ENCODE measurements at regions not wholly inside any gene's neighbourhood (a gene's known extent, or its start where the extent isn't known, plus 50 kb on each side); places are given as distances from the start of the nearest gene placed in this dataset.
A peak's percentile ranks its signal among the peaks of the same experiment; 100 is the strongest.

DNA sequence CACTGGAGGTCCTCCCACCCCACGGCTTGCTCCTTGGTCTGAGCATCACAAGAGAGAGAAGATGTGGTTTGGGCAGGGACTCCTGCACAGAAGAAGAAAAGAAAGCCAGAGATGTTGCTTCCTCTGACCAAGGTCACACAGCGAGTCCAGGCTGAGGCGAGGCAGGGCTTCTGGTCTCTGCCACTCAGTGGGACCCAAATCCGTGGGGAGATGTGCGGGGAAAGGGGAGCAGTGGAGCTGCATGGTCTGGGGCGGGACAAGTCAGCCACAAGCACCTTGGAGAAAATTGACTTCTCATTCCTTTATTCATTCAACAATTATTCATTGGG lies 150.9 kb downstream of the C9orf50 start:
- DNase-seq: no peak

DNA sequence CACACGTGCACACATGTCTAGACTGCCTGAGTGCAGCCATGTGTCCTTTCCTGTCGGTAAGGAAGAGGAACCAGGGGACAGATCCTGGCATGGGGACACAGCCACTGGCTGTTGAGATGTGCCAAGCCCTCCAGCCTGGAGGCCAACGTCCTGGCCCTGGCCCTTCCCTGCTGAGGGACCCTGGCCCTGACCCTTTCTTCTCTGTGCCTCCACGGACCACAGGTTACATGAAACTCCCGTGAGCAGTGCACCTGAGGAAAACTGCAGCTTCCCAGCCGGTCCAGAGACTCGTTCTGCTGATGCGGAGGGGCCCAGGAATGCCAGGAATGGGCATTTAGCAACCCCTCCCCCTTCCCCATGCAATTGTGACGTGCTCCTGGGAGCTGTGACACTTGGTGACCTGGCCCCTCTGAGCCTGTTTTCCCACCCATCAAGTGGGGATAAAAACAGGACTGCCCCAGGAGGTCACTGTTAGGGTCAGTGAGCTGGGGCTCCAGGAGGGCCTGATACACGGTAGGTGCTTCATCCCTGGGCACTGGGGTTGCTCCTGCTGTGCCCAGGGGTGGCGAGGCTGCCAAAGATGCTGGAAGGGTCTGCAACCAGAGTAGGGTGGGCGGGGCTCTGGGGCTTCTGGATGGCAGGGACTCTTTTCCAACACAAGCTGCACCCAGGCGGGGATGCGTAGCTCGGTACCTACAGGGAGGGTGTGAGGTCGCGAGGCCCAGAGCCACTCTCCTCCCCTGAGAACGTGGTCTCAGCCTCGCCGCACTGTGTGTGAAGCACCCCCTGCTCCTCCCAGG lies 151.5 kb downstream of the C9orf50 start:
- DNase-seq: no peak

DNA sequence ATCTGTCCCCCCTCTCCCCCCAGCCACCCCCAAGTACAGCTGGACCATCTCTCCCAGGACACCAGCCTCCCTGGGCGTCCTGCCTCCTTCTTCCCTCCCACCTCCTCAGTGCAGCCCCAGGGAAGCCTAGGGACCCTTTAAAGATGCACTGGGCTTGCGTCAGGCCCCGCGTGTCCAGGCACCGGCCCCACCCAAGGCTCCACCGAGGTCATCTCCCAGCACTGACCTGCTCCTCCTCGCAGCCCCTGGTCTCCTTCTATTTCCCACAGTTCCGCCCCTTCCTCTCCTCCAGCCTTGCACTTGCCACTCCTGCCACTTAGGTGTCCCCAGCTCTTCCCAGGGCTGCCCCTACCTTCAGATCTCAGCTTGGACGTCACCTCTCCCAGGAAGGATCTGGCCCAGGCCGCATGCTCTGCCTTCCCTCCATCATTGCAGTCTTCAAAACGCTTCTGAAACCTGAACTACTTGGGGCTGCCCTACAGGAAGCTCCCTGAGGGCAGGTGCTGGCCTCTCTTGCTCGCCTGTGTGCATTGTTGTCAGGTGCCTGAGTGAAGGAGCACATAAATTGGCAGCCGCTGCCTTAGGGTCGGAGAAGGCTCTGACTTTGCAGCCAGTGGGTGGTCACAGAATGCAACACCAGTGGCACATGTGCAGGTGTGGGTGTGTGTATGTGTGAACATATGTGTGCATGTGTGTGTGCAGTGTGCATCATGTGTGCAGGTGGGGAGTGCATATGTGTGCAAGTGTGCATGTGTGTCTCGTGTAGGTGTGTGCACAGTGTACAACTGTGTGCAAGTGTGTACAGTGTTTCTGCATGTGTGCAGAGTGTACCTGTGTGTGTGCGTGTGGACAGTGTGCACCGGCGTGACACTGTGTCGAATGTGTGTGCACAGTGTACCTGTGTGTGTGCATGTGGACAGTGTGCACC lies 152.9 kb downstream of the C9orf50 start:
- DNase-seq: no peak

DNA sequence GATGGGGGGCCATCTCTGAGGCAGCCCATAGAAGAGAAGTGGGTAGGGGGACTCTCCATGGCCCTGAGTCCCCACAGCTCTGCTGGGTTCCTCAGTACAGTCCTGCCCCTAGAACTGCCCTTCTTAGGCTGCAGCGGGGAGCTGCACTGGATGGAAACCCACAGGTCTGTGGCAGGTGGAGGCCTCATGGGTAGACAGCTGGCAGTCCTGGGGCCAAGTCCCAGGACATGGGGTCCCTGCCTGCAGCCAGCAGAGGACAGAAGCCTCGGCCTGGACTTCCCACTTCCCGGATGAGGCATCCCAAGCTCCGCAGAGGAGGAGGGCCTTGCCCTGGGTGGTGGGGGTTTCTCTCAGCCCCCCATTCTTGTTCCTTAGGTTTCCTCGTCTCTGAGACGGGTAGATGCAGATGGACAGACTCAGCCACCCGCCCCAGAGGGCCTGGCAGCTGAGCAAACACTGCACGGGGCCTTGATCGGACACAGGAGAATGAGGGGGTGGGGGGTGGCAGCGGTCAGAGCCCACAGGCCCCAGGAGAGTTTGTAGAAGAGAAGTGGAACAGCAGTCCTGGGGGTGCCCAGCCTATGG lies 153.8 kb downstream of the C9orf50 start:
- DNase-seq: no peak

DNA sequence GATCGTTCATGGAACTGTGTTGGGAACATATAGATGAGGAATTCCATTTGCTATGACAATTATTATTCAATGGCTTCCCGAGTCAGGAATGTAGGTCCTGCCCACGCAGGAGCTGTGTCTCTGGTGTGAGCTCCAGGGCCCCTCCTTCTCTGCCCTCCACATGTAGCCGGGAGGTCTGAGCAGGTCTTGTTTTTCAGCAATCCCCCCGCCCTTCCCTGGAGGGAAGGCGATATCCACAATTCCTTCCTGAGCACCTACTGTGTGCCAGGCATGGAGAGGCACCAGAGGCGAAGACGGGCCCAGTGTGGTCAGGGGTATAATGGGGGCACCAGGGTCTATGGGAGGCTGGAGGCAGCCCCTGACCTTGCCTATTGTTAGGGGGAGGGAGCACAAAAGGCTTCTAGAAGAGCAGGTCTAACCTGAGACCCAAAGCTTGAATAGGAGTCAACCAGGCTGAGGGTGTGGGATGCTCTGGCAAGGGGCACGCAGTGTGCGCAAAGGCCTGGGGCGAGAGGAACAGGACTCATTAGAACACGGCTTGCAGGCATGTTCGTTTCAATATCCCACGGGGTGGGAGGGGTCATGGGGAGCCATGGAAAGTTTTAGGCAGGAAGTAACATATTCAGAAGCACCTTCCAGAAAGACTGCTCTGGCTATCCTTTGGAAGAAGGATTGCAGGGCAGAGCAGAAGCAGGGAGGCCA lies 154.9 kb downstream of the C9orf50 start:
- DNase-seq: no peak

DNA sequence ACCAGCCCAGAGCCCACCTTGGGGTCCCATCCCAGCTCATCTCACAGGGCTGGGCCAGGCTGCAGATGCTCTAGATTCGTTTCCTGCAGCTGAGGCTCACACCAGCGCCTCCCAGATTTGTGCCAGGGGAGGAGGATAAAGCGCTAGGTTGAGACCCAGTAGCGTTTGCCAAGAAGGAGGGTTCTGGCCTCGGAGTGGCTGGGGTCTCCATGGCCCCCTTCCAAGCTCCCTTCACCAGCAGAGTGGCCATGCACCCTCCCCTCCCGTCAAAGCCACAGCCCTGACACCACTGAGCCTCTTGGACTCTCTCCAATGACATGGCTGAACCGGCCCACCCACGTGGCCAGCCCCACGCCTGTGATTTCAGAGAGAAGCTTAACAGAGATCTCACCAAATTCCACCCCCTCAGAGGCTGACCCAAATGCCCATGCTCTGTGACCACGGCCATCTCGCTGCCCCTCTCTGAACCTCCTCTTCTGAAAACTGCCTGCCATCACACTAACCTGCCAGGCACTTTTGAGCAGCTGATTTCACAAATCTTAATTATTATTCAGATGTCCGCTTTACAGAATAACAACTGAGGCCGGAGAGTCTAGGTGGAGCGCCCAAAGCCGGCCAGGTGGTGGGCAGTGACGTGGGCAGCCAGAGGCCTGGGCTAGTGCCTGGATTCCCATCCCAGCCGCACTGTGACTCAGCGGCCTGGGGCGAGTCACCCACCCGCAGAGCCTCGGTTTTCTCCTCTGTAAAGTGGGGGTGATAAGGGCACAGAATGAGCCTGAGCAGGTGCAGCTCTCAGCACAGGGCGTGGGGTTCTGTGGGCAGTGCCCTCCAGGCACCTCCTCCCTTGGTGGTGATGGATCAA lies 155.7 kb downstream of the C9orf50 start:
- no peak for DNase-seq

DNA sequence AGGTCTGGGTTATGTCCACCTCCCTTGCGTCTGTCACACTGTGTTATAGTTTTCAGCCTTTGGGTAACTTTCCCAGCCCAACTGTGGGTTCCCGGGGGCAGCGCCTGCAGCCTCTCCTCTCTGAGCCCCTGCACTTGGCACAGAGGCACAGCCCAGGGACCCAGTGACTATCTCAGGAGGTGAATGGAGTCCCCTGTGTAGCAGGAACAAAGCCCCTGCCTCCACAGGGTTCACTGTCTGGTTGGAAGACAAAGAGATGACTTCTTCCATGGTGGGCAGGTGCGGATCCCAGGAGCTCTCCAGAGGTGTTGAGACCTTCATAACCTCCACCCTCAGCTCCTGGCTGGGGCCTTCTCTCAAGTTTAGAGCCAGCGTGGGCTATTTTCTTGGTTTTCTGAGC lies 156.9 kb downstream of the C9orf50 start:
- DNase-seq: no peak

DNA sequence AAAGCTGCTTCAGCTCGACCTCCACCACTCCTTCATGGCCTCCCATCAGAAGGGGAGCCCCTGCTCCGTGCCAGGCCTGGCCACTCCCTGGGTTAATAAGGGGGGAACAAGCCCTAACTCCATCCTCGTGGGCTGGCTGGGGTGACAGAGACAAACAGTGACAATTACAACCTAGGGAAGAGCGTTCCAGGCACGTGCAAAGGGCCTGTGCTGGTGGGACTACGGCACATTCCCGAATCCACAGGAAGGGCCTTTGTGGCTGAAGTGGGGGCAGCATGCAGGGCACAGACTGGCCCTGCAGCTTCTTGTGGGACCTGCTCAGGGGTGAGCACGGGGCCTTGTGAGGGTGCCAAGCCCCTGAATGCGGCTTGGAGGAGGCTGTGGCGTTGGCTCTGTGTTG lies 157.4 kb downstream of the C9orf50 start:
- no peak for DNase-seq

DNA sequence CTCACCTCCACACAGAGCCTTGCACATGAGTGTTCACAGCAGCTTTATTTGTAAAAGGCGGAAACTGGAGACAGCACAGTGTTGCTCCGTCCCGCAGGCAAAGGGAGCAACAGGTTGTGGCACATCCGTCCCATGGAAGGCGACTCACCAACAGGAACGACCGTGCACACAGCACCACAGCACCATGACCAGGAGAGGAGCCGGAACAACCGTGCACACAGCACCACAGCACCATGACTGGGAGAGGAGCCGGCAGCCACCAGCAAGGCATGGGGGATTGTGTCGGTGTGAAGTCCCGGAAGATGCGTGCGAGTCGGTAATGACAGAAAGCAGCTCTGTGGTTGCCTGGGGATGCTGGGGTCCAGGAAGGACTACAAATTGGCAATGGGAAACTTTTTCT lies 158.5 kb downstream of the C9orf50 start:
- DNase-seq: no peak

DNA sequence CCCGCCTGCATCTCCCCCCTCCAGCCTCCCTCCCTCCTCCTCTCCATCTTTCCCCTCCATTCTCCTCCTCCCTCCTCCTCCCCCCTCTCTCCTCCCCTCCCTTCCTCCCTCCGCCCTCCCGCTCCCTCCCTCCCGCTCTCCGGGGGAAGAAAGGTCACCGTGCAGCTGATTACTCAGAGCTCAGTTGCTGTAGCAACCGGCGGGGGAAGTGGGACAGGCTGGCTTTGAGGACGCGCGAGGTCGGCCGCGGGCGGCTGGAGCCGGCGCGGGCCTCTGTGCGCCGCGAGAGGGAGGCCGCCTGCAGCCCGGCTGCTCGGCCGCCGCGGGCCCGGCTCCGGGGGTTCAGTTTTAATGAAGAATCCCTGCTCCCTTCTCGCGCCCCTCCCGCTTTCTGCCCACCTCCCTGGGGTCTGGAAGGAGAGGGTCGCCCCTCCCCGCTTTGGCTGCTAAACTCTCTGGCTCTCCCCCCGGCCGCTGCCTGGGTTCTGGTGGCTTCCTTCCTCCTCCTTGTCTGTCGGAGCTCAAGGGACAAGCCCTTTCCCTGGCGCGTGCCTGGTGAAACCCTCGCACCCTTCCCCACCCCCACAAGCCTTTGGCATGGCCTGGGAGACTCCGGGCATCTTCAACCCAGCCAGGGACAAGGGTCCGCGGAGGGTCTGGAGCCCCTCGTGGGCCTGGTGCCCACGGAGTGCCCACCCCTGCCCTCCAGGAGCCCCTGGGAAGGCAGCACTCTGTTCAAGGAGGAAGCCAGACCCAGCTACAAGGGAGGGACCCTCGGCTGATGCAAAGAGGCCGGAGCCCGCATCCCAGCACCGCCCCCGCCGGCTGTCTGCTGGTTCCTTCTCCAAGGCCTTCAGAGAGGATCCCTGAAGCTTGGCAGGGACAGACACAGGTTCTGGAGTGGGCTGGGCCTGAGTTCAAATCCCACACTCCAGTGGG lies 160.3 kb downstream of the C9orf50 start:
- peak; percentile 91 for DNase-seq

DNA sequence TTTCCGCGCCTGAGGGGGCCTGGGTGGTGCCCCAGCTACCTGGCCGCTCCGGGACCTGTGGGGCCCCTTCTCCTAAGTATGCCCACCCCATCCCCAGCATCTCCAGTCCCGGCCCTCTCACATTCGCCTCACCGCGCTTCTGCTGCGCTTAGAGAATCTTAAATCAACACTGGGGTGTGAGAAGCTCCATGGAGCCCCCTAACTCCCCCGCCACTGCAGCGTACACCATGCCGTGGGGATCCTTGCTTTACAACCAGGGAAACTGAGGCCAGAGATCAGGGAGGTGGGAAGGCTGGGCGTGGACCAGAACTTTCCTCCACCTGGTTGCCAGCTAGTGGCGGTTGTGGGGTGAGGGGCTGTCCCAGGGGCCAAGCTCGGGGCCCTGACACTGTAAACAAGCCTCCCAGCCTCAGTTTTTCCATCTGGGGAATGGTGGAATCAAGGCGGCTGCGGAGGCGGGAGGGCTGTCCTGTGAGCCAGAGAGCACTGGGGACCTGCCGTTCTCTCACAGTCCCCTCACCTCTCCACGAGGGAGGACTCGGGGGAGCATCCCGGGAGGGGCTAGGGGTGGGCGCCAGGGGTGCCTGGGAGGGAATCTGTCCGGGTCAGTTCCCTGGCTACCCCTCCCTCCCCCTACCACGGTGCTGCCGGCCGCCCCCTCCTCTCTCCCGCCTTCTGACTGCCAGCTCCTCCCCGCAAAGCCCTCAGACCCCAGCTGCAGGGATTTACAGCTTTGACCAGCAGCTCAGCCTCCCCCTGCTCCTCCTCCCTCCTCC lies 161.2 kb downstream of the C9orf50 start:
- DNase-seq: no peak

DNA sequence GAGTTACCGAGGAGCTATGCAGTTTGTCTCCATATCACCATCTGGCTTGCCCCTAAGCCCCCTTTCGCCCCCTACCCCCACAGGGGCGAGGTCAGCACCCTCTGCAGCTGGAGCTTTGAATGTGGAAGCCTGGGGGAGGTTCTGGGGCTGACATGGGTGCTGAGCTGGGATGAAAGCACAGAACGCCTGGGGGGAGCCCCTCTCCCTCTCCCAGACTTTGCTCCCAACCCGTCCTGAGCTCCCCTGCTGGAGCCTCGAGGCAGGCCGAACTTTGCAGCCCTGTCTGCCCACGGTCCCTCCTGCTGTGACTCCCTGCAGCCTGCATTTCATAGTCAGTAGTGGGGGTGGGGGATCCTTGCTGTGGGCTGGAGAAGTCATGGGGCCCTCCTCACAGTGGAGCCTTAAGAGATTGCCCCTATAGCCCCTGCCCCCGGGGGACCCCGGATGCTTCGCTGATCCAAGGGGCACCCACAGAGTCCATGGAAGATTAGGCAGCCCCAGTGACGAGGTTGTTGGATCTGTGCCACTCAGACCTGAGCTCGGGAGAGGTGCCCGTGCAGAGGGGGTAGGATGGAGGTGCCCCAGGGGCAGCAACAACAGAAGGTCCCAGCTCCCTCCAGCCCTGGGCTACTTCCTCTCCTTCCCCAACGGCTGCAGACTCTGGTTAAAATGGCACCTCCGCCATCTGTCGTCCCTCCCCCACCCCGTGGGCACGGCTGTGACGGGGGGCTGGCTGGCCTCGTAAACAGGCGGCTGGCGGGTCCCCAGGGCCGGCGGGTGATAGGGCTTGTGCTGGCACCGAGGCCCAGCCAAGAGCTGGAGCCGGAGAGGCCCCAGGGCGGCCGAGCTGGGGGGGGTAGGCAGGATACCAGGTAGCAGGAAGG lies 162.0 kb downstream of the C9orf50 start:
- DNase-seq: no peak

DNA sequence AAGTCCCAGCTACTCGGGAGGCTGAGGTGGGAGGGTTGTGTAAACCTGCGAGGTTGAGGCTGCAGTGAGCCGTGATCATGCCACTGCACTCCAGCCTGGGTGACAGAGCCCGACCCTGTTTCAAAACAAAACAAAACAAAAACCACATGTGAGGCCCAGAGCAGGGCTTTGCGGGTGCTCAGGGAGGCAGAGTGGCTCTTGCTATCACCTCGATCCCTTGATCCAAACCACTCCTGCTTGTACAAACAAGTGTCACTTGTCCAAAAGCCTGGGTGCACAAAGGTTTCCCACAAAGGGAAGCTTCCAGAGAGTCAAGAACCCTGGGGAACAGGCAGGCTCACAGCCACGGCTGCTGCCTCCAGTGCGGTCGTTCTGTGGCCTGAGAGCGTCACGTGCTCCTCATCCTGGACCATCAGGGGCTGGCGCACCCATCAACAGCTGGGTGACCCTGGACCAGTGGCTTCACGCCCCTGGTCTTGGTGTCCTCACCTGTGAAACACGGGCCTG lies 162.7 kb downstream of the C9orf50 start:
- DNase-seq: no peak

DNA sequence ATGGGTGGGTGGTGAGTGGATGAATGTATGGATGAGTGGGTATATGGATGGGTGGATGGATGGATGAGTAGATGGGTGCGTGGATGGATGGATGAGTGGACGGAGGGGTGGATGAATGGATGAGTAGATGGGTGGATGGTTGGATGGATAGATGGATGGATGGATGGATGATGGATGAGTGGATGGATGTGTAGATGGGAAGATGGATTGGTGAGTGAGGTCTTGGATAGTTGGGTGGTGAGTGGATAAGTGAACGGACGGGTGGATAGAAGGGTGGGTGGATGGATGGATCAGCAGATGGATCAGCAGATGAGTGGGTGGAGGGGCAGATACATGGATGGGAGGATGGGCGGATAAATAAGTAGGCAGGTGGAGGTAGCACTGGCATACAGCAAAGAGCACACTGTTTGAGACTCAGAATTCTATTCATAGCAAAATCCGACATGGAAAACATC lies 163.5 kb downstream of the C9orf50 start:
- no peak for DNase-seq

DNA sequence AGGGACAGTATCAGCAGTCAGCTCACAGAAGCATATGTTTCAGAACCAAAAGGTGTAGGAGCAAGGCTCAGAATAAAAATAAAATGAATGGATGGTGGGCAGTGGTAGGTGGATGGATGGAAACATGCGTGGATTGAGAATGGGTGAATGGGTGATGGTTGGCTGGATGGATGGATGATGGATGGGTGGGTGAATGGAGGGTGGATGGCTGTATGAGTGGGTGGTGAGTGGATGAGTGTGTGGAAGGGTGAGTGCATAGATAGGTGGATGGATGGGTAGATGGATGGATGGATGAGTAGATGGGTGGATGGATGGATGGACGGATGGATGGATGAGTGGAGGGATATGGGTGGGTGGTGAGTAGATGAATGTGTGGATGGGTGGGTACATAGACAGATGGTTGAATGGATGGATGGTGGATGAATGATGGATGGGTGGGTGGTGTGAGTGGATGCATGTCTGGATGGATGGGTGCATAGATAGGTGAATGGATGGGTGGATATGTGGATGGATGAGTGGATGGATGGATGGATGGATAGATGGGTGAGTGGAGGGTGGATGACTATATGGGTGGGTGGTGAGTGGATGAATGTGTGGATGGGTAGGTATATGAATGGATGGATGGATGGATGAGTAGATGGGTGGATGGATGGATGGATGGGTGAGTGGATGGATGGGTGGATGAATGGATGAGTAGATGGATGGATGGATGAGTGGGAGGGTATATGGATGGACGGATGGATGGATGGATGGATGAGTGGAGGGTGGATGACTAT lies 164.2 kb downstream of the C9orf50 start:
- DNase-seq: no peak

DNA sequence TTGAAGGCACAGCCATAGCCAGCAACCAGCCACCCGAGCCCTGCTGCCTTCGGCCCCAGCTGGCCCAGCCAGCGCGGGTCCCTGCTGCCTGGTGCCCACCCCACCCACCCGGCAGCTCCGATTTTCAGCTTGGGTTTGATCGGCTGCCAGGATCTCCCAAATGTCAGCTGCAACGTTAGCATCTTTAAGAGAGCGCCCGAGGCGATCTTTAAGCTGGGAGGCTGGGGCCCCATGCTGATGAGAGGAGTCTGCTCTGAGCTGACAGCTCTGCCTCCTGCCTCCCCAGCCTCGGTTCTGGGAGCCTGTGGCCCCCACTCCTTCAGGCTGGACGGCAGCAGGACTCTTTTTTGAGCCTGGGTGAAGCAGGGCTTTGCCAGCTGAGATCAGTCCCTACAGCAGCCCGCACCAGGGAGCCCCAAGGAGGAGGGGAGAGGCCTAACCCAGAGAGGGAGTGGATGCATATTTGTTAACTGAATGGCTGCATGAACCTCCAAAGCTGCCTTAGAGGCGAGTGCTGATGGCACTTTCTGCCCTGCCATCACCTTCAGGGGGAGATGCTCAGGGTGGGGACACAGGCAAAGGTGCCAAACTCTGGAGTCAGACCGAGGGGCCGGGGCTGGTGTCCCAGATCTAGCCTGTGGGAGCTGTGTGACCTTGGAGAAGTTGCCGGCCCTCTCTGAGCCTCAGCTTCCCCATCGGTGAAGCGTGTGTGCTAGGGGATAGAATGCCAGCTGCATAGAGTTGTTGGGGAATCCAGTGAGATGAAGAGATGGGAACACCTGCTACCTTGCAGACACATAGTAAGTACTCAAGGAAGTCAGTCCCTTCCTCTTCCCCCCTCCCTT lies 165.5 kb downstream of the C9orf50 start:
- no peak for DNase-seq

DNA sequence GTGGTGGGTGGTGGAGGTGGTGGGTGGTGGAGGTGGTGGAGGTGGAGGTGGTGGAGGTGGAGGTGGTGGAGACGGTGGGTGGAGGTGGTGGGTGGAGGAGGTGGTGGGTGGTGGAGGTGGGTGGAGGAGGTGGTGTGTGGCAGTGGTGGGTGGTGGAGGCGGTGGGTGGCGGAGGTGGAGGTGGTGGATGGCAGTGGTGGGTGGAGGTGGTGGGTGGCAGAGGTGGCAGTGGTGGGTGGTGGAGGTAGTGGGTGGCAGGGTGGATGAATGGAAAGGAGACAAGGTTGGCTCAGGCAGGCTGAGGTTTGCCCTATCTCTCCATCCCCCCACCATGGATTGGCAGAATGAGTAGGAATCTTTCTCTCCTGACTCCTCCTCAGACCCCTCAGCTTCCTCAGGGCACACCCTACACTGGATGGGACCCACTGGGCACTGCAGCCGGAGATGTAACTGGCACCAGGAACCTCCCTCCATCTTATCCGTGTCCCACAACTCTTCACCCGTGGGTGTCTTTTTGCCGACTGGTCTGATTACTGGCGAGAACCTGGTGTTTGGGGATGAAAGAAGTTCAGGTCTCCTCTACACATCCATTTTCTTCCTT lies 166.3 kb downstream of the C9orf50 start:
- DNase-seq: no peak

All from NCI-H2227 treated with DMSO at 0.1 percent for 48 hours (cell line).